HG03439 (cell line): ENCODE measurements at regions not wholly inside any gene's neighbourhood (a gene's known extent, or its start where the extent isn't known, plus 50 kb on each side); places are given as distances from the start of the nearest gene placed in this dataset.

Experiments
- ATAC-seq: cut with Tn5 transposase; IDR thresholded peaks from one replicate; pipeline ENCODE4 v1.9.1; 2021; ENCODE audit warnings: mild to moderate bottlenecking, moderate library complexity; ENCODE audit not compliant: unreplicated experiment

GRCh38 chr3:150105025-150105424 is 134.3 kb upstream of the PFN2 start:
- no peak for ATAC-seq

GRCh38 chr3:150104564-150104963 is 133.9 kb upstream of the PFN2 start:
- ATAC-seq, result no peak

GRCh38 chr3:150101016-150101415 is 130.3 kb upstream of the PFN2 start:
- ATAC-seq, result no peak

DNA sequence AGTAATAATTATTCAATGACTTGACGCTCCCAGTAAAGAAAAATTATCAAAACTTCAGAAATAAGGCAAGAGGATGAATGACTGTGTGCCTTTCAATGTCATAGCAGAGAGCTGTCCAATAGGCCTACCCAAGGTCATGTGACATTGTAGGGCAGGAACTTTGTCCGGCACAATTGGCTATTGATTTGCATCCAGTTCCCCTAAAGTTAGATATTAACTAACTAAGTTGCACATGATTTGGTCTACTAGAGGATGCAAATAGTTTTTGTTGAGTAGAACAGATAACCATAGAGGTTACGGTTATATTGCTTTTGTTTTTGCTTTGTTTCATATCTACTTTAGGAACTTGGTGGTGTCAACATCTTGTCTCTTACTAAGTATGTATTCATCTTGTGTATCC is 127.9 kb upstream of the PFN2 start:
- no peak for ATAC-seq

DNA sequence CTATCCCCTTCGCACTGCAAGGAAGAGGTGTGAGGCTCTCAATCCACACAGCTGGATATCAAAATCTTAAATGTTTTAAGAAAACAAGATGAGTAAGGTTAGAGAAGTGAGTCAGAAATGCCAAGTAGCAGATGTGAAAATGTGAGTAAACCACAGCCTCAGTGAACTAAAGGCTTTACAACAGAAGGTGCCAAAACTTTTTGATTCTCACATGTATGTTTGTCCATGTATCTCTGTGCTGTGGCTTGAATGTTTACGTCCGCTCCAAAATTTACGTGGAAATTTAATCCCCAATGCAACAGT is 126.8 kb upstream of the PFN2 start:
- peak; percentile 57 for ATAC-seq

GRCh38 chr3:150096700-150097587 is 126.2 kb upstream of the PFN2 start:
- peak; percentile 5 for ATAC-seq

- no peak for ATAC-seq
These were observed 123.6 kb upstream of the PFN2 start for GRCh38 chr3:150094150-150094933.

GRCh38 chr3:150091626-150092025 is 120.9 kb upstream of the PFN2 start:
- no peak for ATAC-seq

DNA sequence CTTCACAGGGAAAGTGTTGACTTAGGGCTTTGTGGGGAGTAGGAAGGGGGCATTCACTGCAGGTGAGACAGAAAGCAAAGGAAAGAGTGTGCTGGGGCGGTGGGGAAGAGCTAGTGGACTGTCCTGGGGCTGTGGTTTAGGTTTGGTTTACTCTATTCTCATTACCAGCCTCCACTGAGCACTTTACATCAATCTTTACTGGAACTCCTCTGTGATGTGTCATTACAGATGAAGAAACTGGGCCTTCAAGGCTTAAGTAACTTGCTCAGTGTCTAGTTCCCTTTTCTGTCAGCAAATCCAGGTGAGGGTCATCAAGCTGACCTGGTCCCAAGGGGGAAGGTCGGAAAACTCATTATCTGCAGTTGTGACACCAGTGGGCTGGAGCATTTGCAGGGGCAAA is 120.2 kb upstream of the PFN2 start:
- ATAC-seq, result no peak

GRCh38 chr3:150090006-150090405 is 119.3 kb upstream of the PFN2 start:
- ATAC-seq, result no peak

- no peak for ATAC-seq
These were observed 113.4 kb upstream of the PFN2 start for GRCh38 chr3:150084128-150084527.

DNA sequence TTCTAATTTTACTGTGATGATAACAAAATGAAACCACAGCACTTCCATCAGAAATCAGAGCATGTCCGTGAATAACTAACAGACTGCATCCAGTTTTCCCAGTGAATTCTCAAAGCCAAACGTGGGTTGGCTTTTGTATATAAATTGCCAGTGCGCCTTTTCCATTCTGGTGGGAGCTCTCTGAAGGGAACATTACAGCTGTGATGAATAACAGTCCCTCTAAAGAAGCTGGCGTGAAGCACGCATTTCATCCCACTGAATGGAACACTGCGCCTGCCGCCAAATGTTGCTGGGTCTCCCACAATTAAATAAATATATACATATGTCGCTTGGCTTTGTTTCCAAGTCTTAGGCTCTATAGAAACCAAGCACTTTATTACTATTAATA is 113.0 kb upstream of the PFN2 start:
- no peak for ATAC-seq

DNA sequence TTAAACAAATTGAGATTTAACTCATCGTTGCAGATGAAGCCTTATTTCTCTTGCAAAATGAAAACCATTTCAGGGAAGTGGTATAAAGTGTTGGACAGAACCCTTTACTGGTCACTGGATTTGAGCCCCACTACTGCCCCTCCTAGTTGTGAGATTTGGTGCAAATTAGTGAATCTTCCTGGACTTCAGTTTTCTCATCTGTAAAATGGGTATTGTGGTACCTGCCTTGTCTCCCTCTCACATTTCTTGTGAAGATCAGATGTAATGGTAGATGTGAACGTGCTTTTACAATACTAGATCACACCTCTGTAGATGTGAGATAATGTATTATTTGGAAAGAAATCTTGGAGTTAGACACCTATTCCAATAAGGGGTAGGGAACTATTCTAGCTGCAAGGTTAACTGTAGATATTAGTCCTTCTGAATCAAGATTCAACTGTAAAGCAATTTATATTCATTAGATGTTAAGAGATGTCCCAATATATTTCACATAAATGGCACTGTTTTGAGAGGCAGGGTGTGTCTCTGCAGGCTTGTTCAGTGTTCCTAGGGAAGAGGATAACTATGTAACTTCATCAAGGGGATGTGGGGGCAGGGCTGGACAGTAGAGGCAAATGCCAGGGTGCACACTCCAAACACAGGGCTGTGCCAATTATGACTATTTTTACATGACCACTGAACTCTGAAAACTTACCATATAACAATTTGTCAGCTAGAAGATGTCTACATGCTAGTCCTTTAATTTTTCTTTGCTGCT is 112.4 kb upstream of the PFN2 start:
- ATAC-seq, result no peak

DNA sequence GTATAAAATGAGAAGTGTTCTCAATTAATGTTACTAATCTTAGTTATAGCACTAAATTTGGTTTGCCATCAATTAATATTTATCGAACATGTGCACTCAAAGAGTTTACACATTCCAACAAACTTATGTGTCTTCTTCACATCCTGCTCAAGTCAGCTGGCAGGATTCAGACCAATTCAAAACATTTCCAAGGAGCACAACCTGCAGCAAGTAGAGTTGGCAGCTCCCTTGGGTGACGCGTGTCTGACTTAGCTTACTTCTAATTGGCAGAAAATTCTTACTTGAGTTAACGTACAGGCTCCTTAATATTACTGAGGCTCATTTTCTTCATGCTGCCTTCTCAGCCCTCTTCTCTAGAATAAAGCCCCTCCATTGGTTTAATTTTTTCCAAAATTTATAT is 110.4 kb upstream of the PFN2 start:
- no peak for ATAC-seq

- ATAC-seq, result no peak
These were observed 109.5 kb upstream of the PFN2 start for GRCh38 chr3:150080058-150080730.

GRCh38 chr3:150079029-150079739 is 108.5 kb upstream of the PFN2 start:
- ATAC-seq, result no peak

DNA sequence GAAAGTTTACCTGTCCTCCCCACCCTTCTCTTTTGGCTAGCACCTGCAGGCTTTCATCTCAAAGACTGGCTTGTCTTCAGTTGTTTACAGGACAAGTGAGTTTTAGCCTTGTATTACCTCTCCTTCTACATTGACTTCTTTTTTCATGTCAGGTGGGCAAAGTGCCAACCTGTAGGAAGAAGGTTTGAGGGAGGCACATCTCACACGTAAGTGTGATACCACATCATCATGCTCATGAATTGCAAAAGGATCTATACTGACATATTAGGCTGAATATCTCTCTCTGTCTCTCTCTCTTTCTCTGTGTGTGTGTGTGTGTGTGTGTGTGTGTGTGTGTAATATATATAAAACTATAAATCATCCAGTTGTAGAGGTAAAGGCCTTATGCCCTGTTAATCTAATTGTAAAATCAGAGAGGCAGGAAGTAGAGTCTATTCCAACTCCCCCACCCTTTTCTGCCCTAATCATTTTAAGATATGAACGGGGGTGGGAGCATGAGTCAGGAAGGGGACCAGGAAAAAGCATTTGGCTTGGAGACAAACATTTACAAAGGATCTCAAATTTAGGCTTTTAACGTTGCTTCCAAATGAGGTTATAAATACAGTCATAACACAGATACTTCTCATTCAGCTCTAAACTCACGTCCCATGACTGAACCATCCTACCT is 107.0 kb upstream of the PFN2 start:
- ATAC-seq, result no peak

DNA sequence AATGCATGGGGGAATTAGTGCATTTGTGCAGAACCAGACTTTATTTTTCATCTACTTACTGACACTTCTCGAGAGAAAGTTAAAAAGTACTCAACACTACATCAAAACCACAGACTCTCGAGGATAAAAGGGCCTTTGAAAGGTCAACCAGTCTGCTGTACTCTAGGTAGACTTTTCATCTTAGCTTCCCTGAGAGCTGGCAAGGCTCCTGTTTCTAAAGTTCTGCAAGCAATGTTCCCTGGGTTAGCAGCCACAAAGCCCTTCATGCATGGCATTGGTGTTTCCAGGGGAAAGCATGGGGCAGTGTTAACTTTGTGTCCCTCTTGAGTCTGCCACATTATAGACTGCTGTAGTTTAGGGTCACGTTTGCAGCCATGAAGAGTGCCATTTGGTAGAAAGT is 106.4 kb upstream of the PFN2 start:
- no peak for ATAC-seq

DNA sequence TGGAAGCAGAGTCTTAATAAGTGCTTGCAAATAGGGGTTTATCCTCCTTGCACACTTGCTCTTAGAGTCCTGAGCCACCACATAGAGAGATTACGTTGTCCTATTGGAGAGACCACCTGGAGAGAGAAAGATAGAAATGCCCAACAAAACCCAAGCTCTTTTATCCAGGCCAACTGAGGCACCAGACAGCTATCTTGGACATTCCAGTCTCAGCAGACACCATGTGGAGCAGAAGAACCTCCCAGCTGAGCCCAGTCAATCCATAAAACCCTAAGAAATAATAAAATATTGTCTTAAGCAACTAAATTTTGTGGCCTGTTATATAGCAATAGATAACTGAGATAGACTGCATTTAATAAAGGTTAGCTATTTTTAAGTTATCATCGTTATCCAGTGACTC is 105.7 kb upstream of the PFN2 start:
- no peak for ATAC-seq

DNA sequence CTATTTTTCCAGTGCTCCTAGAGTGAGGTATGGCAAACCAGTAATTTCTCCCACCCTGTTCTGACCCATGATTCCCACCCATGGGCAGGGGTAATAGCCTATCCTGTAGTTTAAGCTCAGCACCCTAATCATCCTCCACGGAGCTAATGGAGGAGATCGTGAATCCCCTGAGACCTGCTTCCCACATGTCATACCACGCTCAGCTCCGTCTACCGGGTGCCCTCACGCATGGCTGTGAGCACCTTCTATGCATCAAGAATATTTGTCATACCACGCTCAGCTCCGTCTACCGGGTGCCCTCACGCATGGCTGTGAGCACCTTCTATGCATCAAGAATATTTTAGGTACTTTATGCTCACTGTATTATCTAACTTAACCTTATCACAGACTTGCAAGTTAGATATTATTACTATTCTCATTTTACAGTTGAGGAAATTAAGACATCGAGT is 104.7 kb upstream of the PFN2 start:
- no peak for ATAC-seq
